CD4-positive, alpha-beta T cell (primary cell): ENCODE measurements at regions not wholly inside any gene's neighbourhood (a gene's known extent, or its start where the extent isn't known, plus 50 kb on each side); places are given as distances from the start of the nearest gene placed in this dataset.

ENCODE experiments used
- ATAC-seq: fragments of 200-7000 bp; cut with Tn5 transposase; one replicate; pipeline ENCODE4 v1.10.0; 2022; ENCODE audit warnings: mild to moderate bottlenecking; ENCODE audit not compliant: poor library complexity
- CTCF ChIA-PET: fragments of 350-600 bp; sonication (Branson Sonifier 250); formaldehyde crosslinking; loops from one replicate; lab custom pipeline; 2021; ENCODE audit warnings: antibody characterized with exemption, inconsistent platforms; lab: Charles Lee
- POLR2A ChIA-PET: fragments of 350-600 bp; sonication (Branson Sonifier 250); formaldehyde crosslinking; loops from one replicate; lab custom pipeline; 2021; ENCODE audit warnings: antibody characterized with exemption, inconsistent platforms; lab: Charles Lee
- DNase-seq, 14 experiments: peaks; one replicate each; pipeline ENCODE4 v3.0.0-alpha.2; 2013 to 2020; ENCODE audit warnings: mixed read lengths in 2 of 14
- H3K27ac ChIP-seq, 2 donors: one replicate each; pipeline versions ENCODE4 v1.5.1 to v1.7.0; 2013; ENCODE audit warnings: low read length in 2 of 2, low read depth in 1 of 2, mild to moderate bottlenecking in 1 of 2
- H3K27me3 ChIP-seq, 2 experiments: 1 replicate in 1 of 2; 2 replicates in 1 of 2; pipeline versions ENCODE4 v1.6.1 to v1.7.0; 2013; ENCODE audit warnings: low read length in 2 of 2, control low read depth in 1 of 2, mild to moderate bottlenecking in 1 of 2, moderate library complexity in 1 of 2; ENCODE audit not compliant: insufficient read depth in 2 of 2, control insufficient read depth in 1 of 2
- H3K36me3 ChIP-seq: one replicate; pipeline ENCODE4 v1.6.1; 2013; ENCODE audit warnings: low read length, control low read depth; ENCODE audit not compliant: insufficient read depth
- H3K4me1 ChIP-seq: one replicate; pipeline ENCODE4 v1.6.1; 2013; ENCODE audit warnings: low read length, control low read depth; ENCODE audit not compliant: insufficient read depth
- H3K4me3 ChIP-seq: one replicate; pipeline ENCODE4 v1.5.1; 2013; ENCODE audit warnings: mild to moderate bottlenecking, low read length, moderate library complexity
- H3K9me3 ChIP-seq, 2 experiments: 1 replicate in 1 of 2; 2 replicates in 1 of 2; pipeline versions ENCODE4 v1.6.1 to v1.7.0; 2013; ENCODE audit warnings: low read length in 2 of 2, mild to moderate bottlenecking in 2 of 2, control low read depth in 1 of 2, moderate library complexity in 1 of 2; ENCODE audit not compliant: control insufficient read depth in 1 of 2, insufficient read depth in 1 of 2
- H3K27ac Mint-ChIP-seq: one replicate; pipeline ENCODE4 v1.8.0; 2020; ENCODE audit warnings: mixed read lengths
- H3K27me3 Mint-ChIP-seq: one replicate; pipeline ENCODE4 v1.8.0; 2021; ENCODE audit warnings: mixed read lengths
- H3K36me3 Mint-ChIP-seq: one replicate; pipeline ENCODE4 v1.8.0; 2021; ENCODE audit warnings: low read depth, mixed read lengths
- H3K4me1 Mint-ChIP-seq: one replicate; pipeline ENCODE4 v1.8.0; 2021; ENCODE audit warnings: low read depth, mixed read lengths
- H3K4me3 Mint-ChIP-seq: one replicate; pipeline ENCODE4 v1.8.0; 2020; ENCODE audit warnings: mild to moderate bottlenecking, mixed read lengths
- H3K9me3 Mint-ChIP-seq: one replicate; pipeline ENCODE4 v1.8.0; 2020; ENCODE audit warnings: mixed read lengths
- intact Hi-C, 2 experiments: fragments of 100-400 bp; cut with DNase I in 1 of 2; cut with micrococcal nuclease in 1 of 2; formaldehyde crosslinking; loops; one replicate each; pipeline versions ENCODE4 v1.15.1 to v1.9.0; 2023 to 2025; cut with DNase I, micrococcal nuclease
- TF ChIP-seq, protein P1 (sequence below): fragments of 200-600 bp; IDR thresholded peaks from one replicate; pipeline ENCODE4 v1.8.0; 2022; ENCODE audit warnings: antibody characterized with exemption, mild to moderate bottlenecking

DNA sequence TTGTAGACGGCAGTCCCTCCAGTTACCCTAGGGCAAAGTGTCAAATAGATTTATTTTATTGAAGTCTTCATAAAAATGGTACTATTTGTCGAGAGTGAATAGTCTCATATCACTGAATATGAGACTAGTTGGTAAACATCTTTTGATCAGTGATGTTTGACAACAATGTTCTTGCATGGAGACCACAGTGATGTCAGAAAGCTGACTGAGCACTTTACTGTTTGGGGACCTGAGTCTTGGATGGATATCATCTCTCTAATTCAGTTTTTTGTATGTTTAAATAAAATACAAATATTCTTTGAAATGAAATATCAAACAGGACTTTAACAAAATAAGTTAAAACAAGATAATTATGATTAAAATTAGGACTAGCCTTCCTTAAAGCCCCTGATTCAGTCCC, 1315.4 kb upstream of the NRXN1 start:
- DNase-seq (no peak), ATAC-seq (no peak)
- peaks cover 0 to 7% of the 10 kb centered on the region in 2 experiments for H3K9me3 ChIP-seq
- H3K4me3 Mint-ChIP-seq = no peak overlapping the region
- no peaks in the 10 kb centered on the region for H3K4me1 ChIP-seq
- no peaks in the 10 kb centered on the region for H3K36me3 ChIP-seq
- no peaks in the 10 kb centered on the region for H3K36me3 Mint-ChIP-seq
- H3K27me3 Mint-ChIP-seq = no peaks in the 10 kb centered on the region
- H3K27ac Mint-ChIP-seq = no peak overlapping the region
- H3K9me3 Mint-ChIP-seq = peaks cover 6% of the 10 kb centered on the region
- H3K27me3 ChIP-seq = no peaks in the 10 kb centered on the region
- no peak overlapping the region for H3K27ac ChIP-seq
- CTCF ChIA-PET = no interaction called here
- no peaks in the 10 kb centered on the region for H3K4me1 Mint-ChIP-seq
- TF ChIP-seq, protein P1, sequence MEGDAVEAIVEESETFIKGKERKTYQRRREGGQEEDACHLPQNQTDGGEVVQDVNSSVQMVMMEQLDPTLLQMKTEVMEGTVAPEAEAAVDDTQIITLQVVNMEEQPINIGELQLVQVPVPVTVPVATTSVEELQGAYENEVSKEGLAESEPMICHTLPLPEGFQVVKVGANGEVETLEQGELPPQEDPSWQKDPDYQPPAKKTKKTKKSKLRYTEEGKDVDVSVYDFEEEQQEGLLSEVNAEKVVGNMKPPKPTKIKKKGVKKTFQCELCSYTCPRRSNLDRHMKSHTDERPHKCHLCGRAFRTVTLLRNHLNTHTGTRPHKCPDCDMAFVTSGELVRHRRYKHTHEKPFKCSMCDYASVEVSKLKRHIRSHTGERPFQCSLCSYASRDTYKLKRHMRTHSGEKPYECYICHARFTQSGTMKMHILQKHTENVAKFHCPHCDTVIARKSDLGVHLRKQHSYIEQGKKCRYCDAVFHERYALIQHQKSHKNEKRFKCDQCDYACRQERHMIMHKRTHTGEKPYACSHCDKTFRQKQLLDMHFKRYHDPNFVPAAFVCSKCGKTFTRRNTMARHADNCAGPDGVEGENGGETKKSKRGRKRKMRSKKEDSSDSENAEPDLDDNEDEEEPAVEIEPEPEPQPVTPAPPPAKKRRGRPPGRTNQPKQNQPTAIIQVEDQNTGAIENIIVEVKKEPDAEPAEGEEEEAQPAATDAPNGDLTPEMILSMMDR = no peak
- POLR2A ChIA-PET = no interaction called here
- H3K4me3 ChIP-seq = no peak overlapping the region
- intact Hi-C loops = no loop called here

DNA sequence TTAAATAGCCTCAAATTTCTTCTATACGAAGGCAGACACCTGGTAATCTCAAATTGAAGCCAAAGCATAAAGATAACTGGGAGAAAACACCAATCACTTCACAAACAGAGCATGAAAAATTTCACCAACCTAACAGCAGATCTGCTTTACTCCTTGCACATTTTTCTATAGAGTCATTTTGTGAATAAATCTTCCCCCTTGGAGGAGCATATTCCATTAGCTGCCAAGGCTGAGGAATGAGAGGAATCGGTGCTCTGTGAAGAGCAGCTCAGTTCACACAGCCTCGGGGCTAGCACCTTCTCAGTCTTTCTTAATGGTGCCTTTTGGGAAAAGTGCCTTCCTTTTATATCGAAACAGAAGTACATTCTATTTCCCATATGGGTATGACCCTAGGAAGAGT, 1313.7 kb upstream of the NRXN1 start:
- Histone ChIP-seq H3K27ac (no peak overlapping the region), H3K9me3 (peaks cover 0 to 7% of the 10 kb centered on the region in 2 experiments), H3K4me3 (no peak overlapping the region), H3K27me3 (no peaks in the 10 kb centered on the region), H3K36me3 (no peaks in the 10 kb centered on the region), H3K4me1 (no peaks in the 10 kb centered on the region)
- H3K4me1 Mint-ChIP-seq = no peaks in the 10 kb centered on the region
- intact Hi-C loops = no loop called here
- no peak for ATAC-seq
- H3K9me3 Mint-ChIP-seq = peaks cover 11% of the 10 kb centered on the region
- H3K27me3 Mint-ChIP-seq = no peaks in the 10 kb centered on the region
- H3K4me3 Mint-ChIP-seq = no peak overlapping the region
- H3K36me3 Mint-ChIP-seq = no peaks in the 10 kb centered on the region
- no peak overlapping the region for H3K27ac Mint-ChIP-seq
- ChIA-PET CTCF (no interaction called here), POLR2A (no interaction called here)
- no peak for DNase-seq
- TF ChIP-seq, protein P1 = no peak

DNA sequence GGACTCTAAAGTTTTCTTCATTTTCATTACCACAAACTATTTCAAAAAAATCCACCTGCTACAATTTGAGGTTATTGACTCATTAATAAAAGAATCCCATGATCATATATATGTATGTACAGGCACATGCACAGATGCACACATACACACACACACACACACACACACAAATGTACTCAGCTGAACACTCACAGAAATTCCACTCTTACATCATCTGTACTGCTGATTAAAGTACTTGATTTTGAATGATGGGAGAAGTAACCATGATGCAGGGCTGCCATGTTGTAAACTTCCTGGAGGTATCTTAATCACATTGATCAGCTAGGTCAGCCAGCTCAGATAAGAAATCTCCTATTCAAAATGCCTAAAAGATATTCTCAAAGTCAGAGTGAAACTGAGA, 1313.2 kb upstream of the NRXN1 start:
- Histone ChIP-seq H3K4me1 (no peaks in the 10 kb centered on the region), H3K27me3 (no peaks in the 10 kb centered on the region), H3K27ac (no peak overlapping the region), H3K9me3 (peaks cover 0 to 7% of the 10 kb centered on the region in 2 experiments), H3K4me3 (no peak overlapping the region), H3K36me3 (no peaks in the 10 kb centered on the region)
- CTCF ChIA-PET = no interaction called here
- no peaks in the 10 kb centered on the region for H3K27me3 Mint-ChIP-seq
- H3K9me3 Mint-ChIP-seq = peaks cover 11% of the 10 kb centered on the region
- no peaks in the 10 kb centered on the region for H3K36me3 Mint-ChIP-seq
- no peaks in the 10 kb centered on the region for H3K4me1 Mint-ChIP-seq
- intact Hi-C loops = no loop called here
- no peak for DNase-seq
- no peak overlapping the region for H3K4me3 Mint-ChIP-seq
- TF ChIP-seq, protein P1 = no peak
- no peak overlapping the region for H3K27ac Mint-ChIP-seq
- POLR2A ChIA-PET = no interaction called here
- ATAC-seq = no peak
